ENCODE measurements at regions not wholly inside any gene's neighbourhood (a gene's known extent, or its start where the extent isn't known, plus 50 kb on each side); places are given as distances from the start of the nearest gene placed in this dataset.

- no peak for DNase-seq (ENCODE audit: low read depth in 3 of 3, low spot score in 1 of 3)
Measured at GRCh38 chr3:24831221-24831620, 336.6 kb upstream of the THRB start.

- no peak for DNase-seq (ENCODE audit: low read depth in 3 of 3, low spot score in 1 of 3)
Measured at GRCh38 chr3:24832891-24833290, 338.2 kb upstream of the THRB start.

- no peak for DNase-seq (ENCODE audit: low read depth in 3 of 3, low spot score in 1 of 3)
Measured at GRCh38 chr3:24834442-24834841, 339.8 kb upstream of the THRB start.

- DNase-seq (ENCODE audit: low read depth in 3 of 3, low spot score in 1 of 3), result no peak
Measured at GRCh38 chr3:24835510-24835909, 340.9 kb upstream of the THRB start.

- no peak for DNase-seq (ENCODE audit: low read depth in 3 of 3, low spot score in 1 of 3)
Measured at GRCh38 chr3:24837601-24838000, 343.0 kb upstream of the THRB start.

- no peak for DNase-seq (ENCODE audit: low read depth in 3 of 3, low spot score in 1 of 3)
Measured at GRCh38 chr3:24838533-24838932, 343.9 kb upstream of the THRB start.

- no peak for DNase-seq (ENCODE audit: low read depth in 3 of 3, low spot score in 1 of 3)
Measured at GRCh38 chr3:24843955-24844354, 349.3 kb upstream of the THRB start.

GRCh38 chr3:24845524-24846155, 351.0 kb upstream of the THRB start:
- DNase-seq (ENCODE audit: low read depth in 3 of 3, low spot score in 1 of 3), result no peak

- no peak for DNase-seq (ENCODE audit: low read depth in 3 of 3, low spot score in 1 of 3)
Measured at GRCh38 chr3:24846286-24846860, 351.7 kb upstream of the THRB start.

- no peak for DNase-seq (ENCODE audit: low read depth in 3 of 3, low spot score in 1 of 3)
Measured at GRCh38 chr3:24850245-24850644, 355.6 kb upstream of the THRB start.

GRCh38 chr3:24853685-24854490, 359.2 kb upstream of the THRB start:
- DNase-seq (ENCODE audit: low read depth in 3 of 3, low spot score in 1 of 3), result no peak

- DNase-seq (ENCODE audit: low read depth in 3 of 3, low spot score in 1 of 3), result no peak
Measured at GRCh38 chr3:24854748-24855147, 360.1 kb upstream of the THRB start.

GRCh38 chr3:24857945-24858344, 363.3 kb upstream of the THRB start:
- no peak for DNase-seq (ENCODE audit: low read depth in 3 of 3, low spot score in 1 of 3)

GRCh38 chr3:24863215-24863614, 368.6 kb upstream of the THRB start:
- DNase-seq (ENCODE audit: low read depth in 3 of 3, low spot score in 1 of 3), result no peak

GRCh38 chr3:24867783-24868182, 373.1 kb upstream of the THRB start:
- no peak for DNase-seq (ENCODE audit: low read depth in 3 of 3, low spot score in 1 of 3)

- no peak for DNase-seq (ENCODE audit: low read depth in 3 of 3, low spot score in 1 of 3)
Measured at GRCh38 chr3:24881239-24881638, 386.6 kb upstream of the THRB start.

GRCh38 chr3:24886501-24886900, 391.9 kb upstream of the THRB start:
- DNase-seq (ENCODE audit: low read depth in 3 of 3, low spot score in 1 of 3), result no peak

GRCh38 chr3:24890012-24890411, 395.4 kb upstream of the THRB start:
- no peak for DNase-seq (ENCODE audit: low read depth in 3 of 3, low spot score in 1 of 3)

- DNase-seq (ENCODE audit: low read depth in 3 of 3, low spot score in 1 of 3), result no peak
Measured at GRCh38 chr3:24899373-24899772, 404.7 kb upstream of the THRB start.

GRCh38 chr3:24899901-24900603, 405.4 kb upstream of the THRB start:
- no peak for DNase-seq (ENCODE audit: low read depth in 3 of 3, low spot score in 1 of 3)

- no peak for DNase-seq (ENCODE audit: low read depth in 3 of 3, low spot score in 1 of 3)
Measured at GRCh38 chr3:24905266-24905665, 410.6 kb upstream of the THRB start.

GRCh38 chr3:24907106-24907505, 412.5 kb upstream of the THRB start:
- no peak for DNase-seq (ENCODE audit: low read depth in 3 of 3, low spot score in 1 of 3)
